HG02938 (cell line): ENCODE measurements at regions not wholly inside any gene's neighbourhood (a gene's known extent, or its start where the extent isn't known, plus 50 kb on each side); places are given as distances from the start of the nearest gene placed in this dataset.
A peak's percentile ranks its signal among the peaks of the same experiment; 100 is the strongest.

ENCODE experiments used
- ATAC-seq: cut with Tn5 transposase; IDR thresholded peaks from one replicate; pipeline ENCODE4 v1.9.1; 2021; ENCODE audit warnings: mild to moderate bottlenecking, moderate library complexity; ENCODE audit not compliant: unreplicated experiment

DNA sequence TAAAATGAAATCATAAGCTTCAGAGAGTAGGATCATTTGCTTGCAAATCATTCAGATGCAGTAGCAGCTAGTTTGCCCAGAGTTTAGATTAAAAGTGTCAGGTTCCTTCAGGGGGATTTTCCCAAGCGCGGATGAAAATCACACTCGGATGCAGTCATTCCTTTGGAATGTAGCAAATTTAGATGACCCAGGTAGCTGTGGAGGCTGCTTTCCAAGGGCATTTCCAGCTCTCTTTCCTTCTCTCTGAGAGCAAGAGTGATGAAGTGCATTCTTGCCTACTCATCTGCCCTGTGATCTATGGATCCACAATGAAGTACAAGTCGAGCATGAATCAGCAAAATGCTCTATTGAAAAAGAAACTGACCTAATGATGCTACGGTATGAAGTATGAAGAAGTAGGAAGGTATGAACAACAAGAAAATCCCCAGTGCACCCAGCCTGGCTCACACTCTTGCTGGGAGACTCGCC is 200.2 kb downstream of the PLK2 start:
- no peak for ATAC-seq

- no peak for ATAC-seq
These were observed 200.8 kb downstream of the PLK2 start for GRCh38 chr5:58258984-58259684.

GRCh38 chr5:58255970-58256369 is 203.9 kb downstream of the PLK2 start:
- ATAC-seq: no peak

- no peak for ATAC-seq
These were observed 204.5 kb downstream of the PLK2 start for GRCh38 chr5:58255386-58255785.

DNA sequence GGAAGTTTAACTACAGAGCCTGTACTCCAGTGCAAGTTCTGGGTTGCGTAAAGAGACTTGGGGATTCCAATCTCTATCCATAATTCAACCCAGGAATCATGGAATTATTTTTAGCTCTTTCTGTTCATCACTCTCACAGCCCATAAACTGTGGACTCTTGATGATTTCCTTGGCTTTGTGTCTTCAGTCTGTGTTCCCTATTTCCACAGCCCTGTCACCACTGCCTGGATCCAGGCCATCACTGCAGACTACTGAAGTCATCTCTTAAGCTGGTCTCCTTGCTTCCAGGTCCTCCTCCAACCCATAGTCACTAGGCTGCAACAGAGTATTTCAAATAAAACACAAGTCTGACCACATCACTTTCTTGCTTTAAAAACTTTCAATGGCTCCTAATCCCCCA is 211.7 kb downstream of the PLK2 start:
- ATAC-seq: no peak

- no peak for ATAC-seq
These were observed 213.4 kb downstream of the PLK2 start for GRCh38 chr5:58246461-58246944.

- ATAC-seq: no peak
These were observed 214.4 kb downstream of the PLK2 start for GRCh38 chr5:58245476-58245840.

GRCh38 chr5:58244819-58245475 is 214.9 kb downstream of the PLK2 start:
- ATAC-seq: no peak

DNA sequence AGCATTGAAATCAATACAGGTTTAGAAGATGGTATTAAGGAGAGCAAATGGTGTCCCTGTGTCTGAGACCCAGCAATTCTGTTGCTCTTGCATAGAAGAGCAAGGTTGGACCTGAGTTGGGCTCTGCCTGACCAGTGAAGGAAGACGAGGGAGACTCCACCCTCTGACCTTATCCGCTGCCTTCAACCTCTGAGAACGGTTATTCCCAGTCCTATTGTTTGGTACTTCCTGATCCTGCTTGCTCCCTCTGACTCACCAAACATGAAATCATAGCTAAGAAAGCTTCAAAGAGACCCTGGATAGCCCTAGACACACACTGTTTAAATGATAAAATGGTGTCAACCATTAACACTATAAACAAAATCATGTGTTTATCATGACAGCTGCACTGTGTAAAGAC is 218.5 kb downstream of the PLK2 start:
- no peak for ATAC-seq

DNA sequence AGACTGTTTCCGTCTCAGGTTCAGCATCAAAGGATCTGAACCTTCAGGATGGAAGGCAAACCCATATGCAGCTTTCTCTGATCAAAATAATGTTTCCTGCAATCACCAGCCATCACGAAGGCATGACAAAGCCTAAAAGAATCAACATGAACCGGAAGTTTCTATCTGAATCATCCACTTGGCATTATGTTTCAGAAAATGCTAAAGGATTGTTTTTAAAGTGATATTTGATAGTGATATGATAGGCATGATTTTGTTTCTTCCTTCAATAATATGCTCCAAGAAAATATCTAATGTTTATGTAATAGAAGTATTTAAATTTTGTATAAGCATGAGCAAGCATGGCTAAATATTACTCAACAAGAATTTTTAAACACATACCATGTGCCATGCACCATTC is 219.6 kb downstream of the PLK2 start:
- no peak for ATAC-seq

- ATAC-seq: no peak
These were observed 220.2 kb downstream of the PLK2 start for GRCh38 chr5:58239731-58240130.

- peak; percentile 47 for ATAC-seq
These were observed 220.8 kb downstream of the PLK2 start for GRCh38 chr5:58239045-58239444.

GRCh38 chr5:58236498-58236897 is 223.4 kb downstream of the PLK2 start:
- ATAC-seq: no peak

GRCh38 chr5:58235299-58235698 is 224.6 kb downstream of the PLK2 start:
- ATAC-seq: no peak

DNA sequence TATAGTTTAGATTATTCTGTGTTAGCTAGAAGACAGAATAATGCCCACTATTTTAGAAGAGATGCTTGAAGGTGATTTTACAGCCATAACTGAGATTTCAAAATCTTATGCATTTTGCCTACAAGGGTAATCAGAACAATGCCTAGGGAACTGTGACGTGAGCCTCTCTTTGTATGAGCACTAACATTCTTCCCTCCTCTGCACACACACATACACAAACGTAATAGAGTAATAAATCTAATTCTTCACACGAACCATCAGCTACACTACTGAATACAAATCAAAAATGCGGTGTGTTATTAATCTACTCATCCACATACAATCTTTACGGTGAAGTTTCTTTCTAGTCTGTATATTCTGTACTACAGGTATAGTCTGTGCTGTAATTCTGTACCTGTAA is 227.8 kb downstream of the PLK2 start:
- ATAC-seq: no peak

DNA sequence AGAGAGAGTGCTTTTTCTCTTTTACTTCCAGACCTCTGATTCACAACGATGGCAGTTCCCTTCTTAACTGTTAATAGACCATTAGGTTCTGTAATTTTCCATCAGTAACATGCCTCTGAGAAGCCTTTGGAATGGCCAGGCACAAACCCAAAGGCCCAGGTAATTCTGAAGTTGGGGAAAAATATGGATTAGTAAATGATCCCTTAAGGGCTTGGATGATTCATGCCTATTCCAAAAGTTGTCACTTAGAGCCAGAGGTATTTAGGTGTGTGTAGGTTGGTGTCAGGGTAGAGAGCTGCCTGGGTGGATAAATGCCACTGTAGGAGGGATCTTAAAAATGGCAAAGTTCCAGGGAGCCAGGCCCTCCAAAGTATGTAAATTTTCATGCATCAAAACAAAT is 228.8 kb downstream of the PLK2 start:
- ATAC-seq: no peak

DNA sequence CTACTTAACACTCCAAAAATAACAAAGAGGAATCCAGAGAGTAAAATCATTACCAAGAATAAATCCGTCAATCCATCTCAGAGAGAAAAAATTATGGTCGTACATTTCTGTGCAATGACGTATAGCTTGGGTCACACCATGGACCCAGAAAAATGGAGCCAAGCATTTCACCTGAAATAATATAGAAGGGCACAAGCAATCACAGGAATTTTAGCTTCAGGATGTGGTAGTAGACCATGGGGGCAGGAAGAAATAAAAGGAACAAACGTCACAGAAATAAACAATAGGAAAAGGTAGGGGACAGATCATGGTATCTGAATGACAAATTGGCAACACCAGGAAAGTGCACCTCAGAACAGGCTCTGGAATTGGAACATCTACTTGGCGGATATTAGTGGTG is 231.0 kb downstream of the PLK2 start:
- no peak for ATAC-seq

GRCh38 chr5:58227858-58228257 is 232.0 kb downstream of the PLK2 start:
- ATAC-seq: no peak

DNA sequence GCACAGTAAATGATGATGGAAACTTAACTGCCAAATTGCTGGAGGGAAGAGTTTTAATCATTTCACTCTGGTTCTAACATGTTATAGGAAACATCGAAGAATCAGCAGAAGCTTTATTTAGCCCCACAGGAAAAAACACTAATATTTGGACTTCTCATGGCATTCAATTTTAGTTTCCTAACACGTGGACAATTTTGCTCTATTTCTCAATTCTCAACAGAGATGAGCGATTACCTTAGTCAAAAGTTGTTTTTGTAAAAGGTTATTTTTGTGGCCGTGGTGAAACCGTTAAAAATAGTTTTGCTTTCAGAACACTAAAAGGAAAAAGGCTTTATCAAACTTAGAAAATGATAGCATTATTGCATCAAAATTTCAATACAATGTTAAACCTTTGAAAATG is 235.2 kb downstream of the PLK2 start:
- ATAC-seq: no peak

DNA sequence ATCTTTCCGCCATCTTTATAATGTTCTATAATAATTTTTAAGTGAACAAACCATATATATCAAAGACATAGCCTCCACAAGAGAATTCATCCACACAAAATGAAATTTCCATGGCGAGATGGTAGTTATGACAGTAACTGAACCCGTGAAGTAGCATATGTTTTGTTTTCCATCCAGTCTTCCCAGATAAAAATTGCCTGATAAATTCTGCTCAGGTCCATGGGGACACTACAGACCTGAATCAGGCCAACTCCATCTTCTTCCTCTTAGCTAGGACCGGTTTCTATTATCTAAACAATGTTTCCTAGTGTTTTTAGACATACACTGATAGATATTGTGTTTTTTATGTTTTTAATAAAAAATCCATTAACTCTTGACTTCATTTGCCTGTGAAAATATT is 235.7 kb downstream of the PLK2 start:
- no peak for ATAC-seq

DNA sequence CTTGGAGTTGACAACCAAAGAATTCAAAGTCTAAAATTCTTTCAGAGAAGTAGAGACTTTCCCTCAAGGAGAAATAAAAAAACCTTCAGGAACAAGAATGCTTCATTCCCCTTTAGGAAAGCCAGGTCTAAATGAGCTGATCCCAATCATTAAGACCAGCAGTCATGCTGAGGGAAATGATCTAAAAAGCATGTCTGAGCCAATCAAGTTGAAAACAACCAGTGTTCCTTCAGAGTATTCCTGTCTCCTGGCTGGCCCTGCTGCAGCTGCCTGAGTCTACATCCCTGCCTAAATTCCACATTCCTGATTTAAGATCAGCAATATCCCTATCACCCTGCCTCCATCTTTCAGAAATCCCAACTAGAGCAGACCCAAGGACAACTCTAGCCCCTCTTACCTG is 244.5 kb downstream of the PLK2 start:
- ATAC-seq: no peak

- no peak for ATAC-seq
These were observed 248.4 kb downstream of the PLK2 start for GRCh38 chr5:58211441-58211840.

DNA sequence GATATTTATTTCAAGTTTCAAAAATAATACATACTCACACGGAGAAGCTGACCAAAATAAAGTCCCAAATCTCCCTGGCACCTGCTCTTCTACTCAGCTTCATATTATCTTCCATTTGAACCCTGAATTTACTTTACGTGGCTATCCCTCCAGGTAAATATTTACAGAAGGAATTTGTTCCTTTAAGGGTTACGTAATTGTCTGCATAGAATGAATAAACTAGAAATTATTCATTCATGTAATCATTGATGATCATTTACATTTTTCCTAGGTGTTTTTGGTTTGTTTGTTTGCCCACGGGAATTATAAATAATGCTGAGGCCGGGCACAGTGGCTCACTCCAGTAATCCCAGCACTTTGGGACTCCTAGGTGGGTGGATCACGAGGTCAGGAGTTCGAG is 251.2 kb downstream of the PLK2 start:
- no peak for ATAC-seq
